ENCODE measurements at regions not wholly inside any gene's neighbourhood (a gene's known extent, or its start where the extent isn't known, plus 50 kb on each side); places are given as distances from the start of the nearest gene placed in this dataset.
"Not testable (repeated sequence)": the region's sequence is repeated elsewhere in the genome, so short reads cannot be mapped to it uniquely, and the experiment has no call there.

DNA sequence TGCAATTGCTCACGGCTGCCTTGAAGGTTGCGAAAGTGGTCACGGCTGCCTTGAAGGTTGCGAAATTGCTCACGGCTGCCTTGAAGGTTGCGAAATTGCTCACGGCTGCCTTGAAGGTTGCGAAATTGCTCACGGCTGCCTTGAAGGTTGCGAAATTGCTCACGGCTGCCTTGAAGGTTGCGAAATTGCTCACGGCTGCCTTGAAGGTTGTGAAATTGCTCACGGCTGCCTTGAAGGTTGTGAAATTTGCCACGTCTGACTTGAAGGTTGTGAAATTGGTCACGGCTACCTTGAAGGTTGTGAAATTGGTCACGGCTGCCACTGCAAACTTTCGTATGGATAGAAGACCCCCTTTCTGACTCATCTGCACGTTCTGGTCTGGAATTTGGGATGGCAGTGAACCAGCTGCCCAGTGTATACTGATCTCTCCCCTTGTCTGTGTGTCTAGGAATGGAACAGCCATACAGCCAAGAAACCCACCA, 150.1 kb downstream of the ASMT start:
- FAIRE-seq; DNase-seq (ENCODE audit: low spot score in 2 of 2): not testable (repeated sequence)

DNA sequence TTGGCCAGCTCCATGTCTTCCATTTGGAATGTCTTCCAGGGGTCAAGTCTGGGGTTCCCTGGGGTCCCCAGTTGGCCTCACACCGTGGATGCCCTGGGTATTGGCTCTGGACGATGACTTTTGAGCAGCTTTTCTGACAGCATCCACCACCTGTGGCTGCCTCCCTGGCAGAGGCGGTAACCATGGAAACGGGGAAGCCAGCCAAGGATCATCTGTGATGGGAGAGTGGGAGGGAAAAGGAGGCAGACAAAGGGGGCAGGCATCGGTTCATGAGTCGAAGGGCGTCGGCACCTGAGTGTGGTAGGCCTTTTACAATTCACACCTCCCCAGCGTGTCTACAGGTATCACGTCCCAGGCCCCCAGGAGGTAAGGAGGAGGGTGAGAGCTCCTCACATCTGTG, 152.2 kb downstream of the ASMT start:
- FAIRE-seq = no peak
- DNase-seq (ENCODE audit: low spot score in 2 of 2) = peak in 1 of 2 donors; percentile 25

DNA sequence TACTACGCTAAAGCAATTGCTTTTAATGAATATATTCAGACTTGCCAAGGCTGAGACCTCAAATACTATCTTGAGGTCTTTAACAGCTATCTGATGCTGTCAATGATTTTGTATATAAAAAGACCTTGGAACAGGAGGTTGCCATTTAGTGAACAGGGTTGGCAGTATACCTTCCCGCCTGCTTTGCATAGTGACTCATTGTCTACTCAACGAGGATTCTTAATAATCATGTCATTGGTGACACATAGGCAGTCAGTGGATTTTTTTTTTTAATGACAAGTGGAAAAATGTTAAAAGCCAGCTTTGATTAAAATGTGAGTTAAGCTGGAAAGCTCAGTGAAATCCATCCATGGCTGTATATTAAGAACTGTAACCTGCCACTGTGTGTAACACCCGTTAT, 164.0 kb downstream of the ASMT start:
- FAIRE-seq = no peak

DNA sequence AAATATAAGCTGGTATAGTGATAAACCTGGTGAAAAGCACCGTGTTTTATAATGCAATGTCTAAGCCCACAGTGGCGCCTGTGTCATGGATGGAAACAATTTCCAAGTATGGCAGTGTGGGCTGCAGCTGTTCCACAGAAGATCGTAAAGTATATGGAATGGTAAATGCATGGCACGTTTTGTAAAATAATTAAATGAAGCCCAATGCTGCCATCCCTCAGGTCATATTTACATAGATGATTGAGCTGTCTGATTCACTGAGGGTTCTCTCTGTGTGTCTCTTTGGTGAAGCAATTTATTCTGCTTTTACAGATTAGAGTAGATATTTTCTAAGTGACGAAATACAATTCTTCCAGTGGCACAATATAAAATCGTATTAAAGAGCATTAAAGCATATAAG, 164.8 kb downstream of the ASMT start:
- no peak for FAIRE-seq

More for the DNA sequence above, 164.0 kb downstream of the ASMT start:
- DNase-seq (ENCODE audit: low spot score in 2 of 2) = no peak

DNA sequence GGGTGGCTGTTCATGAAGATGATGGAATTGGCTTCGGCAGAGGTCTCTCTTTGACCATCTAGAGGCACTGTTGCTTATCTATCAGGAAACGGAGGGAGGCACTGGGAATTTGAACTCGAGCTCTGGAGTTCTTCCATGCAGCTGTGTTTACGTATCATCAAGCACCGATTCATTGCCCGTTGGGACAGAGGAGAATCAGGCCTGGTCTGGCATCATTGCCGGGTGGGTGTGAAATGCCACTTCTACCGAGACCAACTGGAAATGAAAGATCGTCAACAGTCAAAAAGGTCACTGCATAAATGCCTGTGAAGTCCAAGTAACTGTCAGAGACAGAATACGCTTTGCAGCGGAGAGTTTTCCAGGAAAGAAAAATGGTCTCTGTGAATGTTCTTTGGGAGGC, 166.9 kb downstream of the ASMT start:
- DNase-seq (ENCODE audit: low spot score in 2 of 2) (no peak), FAIRE-seq (no peak)

More for the DNA sequence above, 164.8 kb downstream of the ASMT start:
- DNase-seq (ENCODE audit: low spot score in 2 of 2) = no peak

DNA sequence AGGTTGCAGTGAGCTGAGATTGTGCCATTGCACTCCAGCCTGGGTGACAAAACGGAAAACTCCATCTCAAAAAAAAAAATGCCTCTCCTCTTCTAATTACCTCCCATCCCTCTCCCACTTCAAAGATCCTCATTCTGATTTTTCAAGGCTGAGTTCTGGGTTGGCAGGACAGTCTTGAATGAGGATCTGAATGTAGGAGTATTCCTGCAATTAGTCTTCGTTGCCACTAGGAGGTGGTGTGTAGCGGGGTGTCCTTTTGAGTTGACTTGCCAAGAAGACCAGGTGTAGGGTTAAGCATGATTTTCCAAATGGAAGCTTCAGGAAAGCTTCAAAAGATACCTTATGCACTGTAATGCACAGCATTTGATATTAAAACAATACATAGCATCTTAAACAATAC, 169.9 kb downstream of the ASMT start:
- DNase-seq (ENCODE audit: low spot score in 2 of 2) (no peak), FAIRE-seq (no peak)

DNA sequence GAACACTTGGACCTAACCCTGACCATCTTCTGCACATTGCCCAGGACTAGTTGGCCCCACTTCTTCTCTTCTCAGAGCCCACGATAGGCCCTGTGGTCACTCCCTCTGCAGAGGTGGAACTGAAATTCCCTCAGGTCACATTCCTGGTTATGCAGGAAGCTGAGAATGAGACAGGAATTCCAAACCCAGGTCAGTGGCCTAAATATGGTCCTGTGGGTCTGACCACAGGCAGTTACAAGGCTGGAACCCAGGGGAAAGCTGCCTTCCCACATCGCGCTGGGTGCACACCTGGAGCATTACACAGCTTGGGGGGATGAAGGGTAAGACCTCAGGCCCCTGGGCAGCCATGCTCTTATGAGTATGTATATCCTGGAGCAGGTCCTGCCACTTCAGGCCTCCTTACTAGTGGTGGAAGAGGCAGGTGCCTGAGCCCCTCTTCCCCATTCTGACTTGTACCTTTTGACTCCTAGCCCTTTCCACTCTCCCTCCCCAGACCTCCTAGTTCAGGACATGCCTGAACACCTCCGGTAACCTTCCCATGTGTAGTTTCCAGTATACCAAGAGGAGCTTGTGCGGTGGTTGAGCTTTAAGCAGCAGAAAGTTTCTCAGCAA, 173.5 kb downstream of the ASMT start:
- no peak for DNase-seq (ENCODE audit: low spot score in 2 of 2)
- FAIRE-seq = no peak

DNA sequence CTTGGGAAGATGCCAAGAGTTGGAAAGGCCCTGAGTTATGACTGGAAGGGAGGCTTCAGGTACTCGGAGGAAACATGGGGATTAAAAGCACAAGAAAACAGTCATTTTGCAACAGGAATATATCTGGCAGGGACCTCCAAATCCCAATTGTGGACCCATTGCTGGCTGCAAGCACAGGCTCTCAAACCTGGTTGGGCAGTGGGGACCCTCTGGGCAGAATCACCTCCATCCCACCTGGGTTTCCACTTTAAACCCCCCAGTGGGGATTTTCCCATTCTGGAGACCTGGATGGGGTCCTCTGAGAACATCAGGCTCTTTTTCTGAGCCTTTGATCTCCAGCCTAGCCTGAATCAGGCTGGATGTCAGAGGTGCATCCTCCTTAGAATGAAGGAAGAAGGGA, 177.8 kb downstream of the ASMT start:
- FAIRE-seq (no peak), DNase-seq (ENCODE audit: low spot score in 2 of 2) (no peak)

DNA sequence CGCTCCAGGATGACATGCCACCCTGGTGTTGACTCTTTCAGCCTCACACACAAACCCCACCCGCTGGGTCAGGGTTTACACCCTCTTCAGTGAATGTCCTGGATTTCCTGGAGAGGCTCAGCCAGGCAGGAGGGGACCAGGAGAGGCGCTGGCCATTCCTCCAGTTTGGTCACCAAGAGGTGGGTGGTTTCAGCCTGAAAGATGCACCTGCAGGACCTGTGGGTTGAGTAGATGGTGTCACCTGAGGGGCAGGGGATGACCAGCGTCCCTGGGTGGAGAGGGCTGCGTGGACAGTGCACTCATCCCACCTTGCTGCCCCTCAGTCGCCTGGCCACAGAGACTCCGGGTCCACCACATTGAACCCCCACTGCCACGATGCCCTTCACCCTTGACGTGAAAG, 179.7 kb downstream of the ASMT start:
- DNase-seq (ENCODE audit: low spot score in 2 of 2) (no peak), FAIRE-seq (no peak)

DNA sequence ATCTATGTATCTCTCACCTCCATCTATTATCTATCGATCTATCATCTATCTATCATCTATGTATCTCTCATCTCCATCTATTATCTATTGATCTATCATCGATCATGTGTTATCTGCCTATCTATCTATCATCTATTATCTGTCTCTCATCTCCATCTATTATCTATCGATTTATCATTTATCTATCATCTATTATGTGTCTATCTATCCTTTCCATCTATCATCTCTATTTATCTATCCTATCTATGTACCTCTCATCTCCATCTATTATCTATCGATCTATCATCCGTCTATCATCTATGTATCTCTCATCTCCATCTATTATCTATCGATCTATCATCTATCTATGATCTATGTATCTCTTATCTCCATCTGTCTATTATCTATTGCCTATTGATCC, 188.1 kb downstream of the ASMT start:
- DNase-seq (ENCODE audit: low spot score in 2 of 2) = no peak
- no peak for FAIRE-seq

DNA sequence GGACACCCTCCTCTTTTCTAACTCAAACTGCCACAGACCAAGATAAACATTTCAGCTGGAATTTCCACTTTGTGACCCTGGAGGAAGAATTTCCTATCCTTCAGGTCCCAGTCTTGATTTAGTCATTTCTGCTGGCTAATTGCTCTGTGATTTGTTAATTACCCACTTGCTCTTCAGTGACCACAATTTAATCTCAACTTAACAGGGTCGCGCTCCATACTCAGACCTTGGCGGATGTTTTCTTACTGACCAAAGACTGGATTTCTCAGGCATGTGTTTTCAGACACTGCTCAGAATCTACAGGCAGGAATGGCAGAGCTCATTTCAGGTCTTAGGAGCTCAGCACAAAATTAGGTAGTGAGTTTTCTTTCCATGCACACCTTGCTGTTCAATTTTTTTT, 188.9 kb downstream of the ASMT start:
- FAIRE-seq (no peak), DNase-seq (ENCODE audit: low spot score in 2 of 2) (no peak)

DNA sequence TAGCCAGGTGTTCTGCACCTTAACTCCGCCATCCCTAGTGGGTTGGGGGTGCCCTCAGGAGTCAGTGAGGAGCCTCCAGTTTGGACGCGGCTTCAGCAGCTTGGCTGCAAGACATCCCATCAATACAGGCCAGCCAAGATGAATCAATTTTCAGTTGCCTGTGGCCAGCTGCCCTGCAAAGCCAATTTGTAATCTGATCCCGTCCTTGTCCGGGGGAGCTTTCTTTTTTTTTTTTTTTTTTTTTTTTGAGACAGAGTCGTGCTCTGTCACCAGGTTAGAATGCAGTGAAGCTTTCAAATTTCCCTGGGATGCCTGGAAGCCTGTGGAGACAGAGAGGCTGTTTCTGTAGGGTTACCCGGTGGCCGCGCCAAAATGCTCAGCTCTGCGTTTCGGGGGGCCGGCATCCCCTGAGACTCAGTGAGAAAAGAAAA, 192.5 kb downstream of the ASMT start:
- DNase-seq (ENCODE audit: low spot score in 2 of 2) = no peak
- no peak for FAIRE-seq

DNA sequence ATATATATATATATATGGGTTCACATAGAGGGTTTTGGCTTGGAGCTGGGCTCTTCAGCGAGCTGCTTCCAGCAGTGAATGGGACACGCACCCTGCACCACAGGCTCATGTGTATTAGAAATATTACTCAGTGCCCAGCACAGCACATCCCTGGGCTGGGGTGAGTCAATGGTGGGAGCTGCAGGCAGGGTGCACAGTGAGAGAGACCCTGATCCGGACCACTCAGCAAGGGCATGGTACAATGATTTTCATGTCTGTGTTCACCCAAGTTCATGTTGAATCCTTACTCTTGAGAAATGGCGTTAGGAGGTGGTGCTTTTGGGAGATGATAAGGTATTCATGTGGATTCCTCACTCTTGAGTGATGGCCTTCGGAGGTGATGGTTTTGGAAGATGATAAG, 194.7 kb downstream of the ASMT start:
- FAIRE-seq (no peak), DNase-seq (ENCODE audit: low spot score in 2 of 2) (no peak)

DNA sequence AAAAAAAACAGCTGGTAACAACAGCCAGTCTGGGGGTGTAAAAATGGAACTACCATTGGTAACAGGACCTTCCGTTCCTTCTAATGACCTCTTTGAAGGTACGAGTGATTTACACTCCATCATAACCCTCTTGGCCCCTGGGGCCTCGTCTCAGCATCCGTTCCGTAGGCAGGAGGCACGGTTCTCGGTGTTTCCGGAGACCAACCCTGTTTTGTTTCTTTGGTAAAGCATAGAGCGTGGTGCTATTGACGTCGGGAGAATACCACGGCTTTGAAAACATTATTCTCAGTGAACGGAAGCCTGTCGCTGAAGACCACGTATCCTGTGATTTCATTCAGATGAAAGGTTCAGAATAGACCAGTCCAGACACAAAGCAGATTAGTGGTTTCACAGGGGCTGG, 198.9 kb downstream of the ASMT start:
- no peak for FAIRE-seq
- no peak for DNase-seq (ENCODE audit: low spot score in 2 of 2)

DNA sequence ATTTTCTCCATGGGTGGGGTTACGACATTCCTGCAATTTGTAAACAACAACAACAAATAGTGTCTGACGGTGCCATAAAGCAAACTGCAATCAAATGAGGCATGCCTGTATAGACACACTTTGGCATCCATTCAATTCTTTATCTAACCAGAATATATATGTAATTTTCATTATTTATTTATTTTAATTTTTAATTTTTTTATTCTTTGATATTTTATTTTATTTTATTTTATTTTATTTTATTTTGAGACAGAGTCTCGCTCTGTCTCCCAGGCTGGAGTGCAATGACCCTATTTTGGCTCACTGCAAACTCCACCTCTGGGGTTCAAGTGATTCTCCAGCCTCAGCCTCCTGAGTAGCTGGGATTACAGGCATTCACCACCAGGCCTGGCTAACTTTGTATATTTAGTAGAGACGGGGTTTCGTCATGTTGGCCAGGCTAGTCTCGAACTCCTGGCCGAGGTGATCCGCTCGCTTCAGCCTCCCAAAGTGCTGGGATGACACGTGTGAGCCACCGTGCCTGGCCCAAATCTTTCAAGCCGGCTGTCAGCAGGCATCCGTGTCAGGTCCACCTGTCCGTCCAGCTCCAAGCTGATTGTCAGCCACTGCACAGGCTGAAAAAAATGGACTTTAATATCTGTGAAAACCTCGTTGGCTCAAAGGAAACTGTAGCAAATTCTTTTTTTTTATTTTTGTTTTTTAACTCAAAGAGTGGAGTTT, 200.8 kb downstream of the ASMT start:
- DNase-seq (ENCODE audit: low spot score in 2 of 2) = no peak
- no peak for FAIRE-seq

DNA sequence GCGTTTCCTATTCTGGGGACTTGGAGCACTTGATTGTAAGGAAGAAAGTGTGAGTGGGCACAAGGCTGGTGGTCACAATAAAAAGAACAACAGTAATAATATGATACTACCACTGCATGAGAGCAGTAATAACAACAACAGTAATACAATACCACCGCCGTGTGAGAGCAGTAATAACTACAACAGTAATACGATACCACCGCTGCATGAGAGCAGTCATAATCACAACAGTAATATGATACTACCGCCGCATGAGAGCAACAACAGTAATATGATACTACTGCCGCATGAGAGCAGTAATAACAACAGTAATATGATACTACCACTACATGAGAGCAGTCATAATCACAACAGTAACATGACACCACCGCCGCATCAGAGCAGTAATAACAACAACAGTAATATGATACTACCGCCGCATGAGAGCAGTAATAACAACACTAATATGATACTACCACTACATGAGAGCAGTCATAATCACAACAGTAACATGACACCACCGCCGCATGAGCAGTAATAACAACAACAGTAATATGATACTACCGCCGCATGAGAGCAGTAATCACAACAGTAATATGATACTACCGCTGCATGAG, 201.6 kb downstream of the ASMT start:
- FAIRE-seq; DNase-seq (ENCODE audit: low spot score in 2 of 2): not testable (repeated sequence)

DNA sequence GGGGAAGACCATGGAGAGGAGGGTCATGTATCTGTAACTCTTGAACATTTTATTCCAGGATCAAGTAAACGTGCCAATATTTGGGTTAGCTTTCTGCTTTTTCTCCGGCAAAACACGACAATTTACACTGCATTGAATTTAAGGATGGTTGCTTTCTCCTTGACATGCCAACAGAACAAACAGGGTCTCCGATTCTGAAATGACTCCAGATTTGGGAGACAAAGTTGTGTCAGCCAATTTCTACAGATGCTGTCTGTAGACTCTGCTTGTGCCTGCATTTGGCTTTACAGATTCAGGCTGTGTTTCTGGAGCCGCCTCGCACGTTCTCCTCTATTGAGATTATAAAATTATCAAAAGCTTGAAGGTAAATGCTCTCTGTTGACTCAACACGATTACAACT, 207.0 kb downstream of the ASMT start:
- DNase-seq (ENCODE audit: low spot score in 2 of 2) (no peak), FAIRE-seq (no peak)

DNA sequence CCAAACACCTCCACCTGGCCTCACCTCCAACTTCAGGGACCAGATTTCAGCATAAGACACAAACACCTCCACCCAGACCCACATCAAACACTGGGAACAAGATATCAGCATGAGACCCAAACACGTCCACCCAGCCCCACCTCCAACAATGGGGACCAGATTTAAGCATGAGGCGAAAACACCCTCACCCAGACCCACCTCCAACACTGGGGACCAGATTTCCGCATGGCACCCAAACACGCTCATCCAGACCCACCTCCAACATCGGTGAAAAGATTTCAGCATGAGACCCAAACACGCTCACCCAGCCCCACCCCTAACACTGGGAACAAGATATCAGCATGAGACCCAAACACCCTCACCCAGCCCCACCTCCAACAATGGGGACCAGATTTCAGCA, 210.0 kb downstream of the ASMT start:
- FAIRE-seq = no peak
- no peak for DNase-seq (ENCODE audit: low spot score in 2 of 2)

DNA sequence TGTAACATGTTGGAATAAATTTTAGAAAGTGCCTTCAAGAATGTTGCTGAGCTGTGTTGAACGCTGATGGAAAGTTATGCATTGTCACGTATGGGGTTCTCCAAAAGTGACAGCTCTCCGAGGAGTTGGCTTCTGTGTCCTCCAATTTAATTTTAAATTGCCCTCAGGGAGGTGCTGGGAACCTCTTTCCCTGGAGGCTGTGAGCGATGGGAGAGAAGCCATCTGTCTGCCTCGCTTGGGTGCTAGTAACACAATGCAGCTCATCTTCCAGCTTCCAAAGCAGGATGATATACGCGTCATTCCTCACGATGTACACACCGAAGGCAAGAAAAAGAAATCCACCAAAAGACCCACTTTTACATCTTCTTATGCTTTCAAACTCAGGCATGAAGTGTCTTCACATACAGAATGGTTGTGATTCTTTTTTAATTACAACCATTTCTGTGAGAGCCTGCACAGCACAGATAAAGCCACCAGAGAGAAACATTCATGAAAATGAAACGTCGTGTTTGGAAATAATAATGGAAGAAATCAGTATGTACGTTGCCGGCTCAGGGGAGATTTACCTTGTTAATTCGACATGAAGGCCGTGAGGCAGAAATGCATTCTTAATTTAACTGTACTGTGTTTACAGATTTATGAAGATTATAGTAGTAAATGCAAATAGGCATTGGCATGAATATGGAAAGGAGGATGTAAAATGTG, 218.9 kb downstream of the ASMT start:
- DNase-seq (ENCODE audit: low spot score in 2 of 2) = peak in 1 of 2 donors; percentile 17
- FAIRE-seq = no peak

DNA sequence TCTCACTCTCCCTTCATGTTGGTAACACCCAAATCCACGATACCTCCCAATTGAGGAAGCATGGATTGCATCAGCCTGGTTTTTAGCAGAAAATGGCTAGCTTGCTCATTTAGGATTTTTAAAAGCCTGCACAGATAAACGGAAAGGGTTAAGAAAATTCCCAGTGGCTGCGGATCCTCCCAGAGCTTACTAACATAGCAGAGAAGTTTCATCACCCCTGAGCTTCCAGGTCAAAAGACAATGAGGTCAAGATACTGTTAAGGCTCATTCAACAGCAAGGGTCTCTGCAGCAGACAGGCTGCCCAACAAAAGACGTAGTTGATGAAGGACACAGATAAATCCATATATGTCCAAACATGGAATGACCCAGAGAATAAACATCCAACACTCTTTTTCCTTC, 220.2 kb downstream of the ASMT start:
- DNase-seq (ENCODE audit: low spot score in 2 of 2) (no peak), FAIRE-seq (no peak)

DNA sequence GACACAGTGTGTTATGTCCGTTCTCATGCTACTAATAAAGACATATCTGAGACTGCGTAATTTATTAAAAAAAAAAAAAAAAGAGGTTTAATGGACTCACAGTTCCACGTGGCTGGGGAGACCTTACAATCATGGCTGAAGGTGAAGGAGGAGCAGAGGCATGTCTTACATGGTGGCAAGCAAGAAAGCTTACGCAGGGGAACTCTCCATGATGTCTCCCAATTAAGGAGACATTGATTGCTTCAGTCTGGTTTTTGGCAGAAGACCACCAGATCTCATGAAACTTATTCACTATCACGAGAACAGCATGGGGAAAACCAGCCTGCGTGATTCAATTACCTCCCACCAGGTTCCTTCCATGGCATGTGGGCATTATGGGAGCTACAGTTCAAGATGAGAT, 221.8 kb downstream of the ASMT start:
- DNase-seq (ENCODE audit: low spot score in 2 of 2) (no peak), FAIRE-seq (no peak)
